ENCODE measurements at regions not wholly inside any gene's neighbourhood (a gene's known extent, or its start where the extent isn't known, plus 50 kb on each side); places are given as distances from the start of the nearest gene placed in this dataset.

GRCh38 chr12:111074965-111075364 is 154.6 kb upstream of the MYL2 start:
- no peak for TF ChIP-seq CTCF (IDR thresholded peaks at IDR 0.05; ENCODE audit: low read depth, low read length)
- Histone ChIP-seq H3K4me3 (ENCODE audit: low read depth, low read length) (no peak overlapping the region), H3K9me3 (ENCODE audit: control insufficient read depth, insufficient read depth, low read length) (no peaks in the 10 kb centered on the region), H3K27ac (ENCODE audit: low read depth, low read length) (no peak overlapping the region), H3K27me3 (ENCODE audit: control insufficient read depth, insufficient read depth, low read length) (peaks cover 10% of the 10 kb centered on the region)
- no peak for DNase-seq (ENCODE audit: low read depth, low spot score)
- ChIA-PET CTCF (no interaction called here), POLR2A (interaction anchor here (0.5 kb wide), 1 partner anchor 16 kb away, joined by 3 read pairs; no protein-coding TSS in a partner anchor)

GRCh38 chr12:111074559-111074958 is 154.2 kb upstream of the MYL2 start:
- POLR2A ChIA-PET = interaction anchor here (0.5 kb wide), 1 partner anchor 16 kb away, joined by 3 read pairs; no protein-coding TSS in a partner anchor
- no peak for DNase-seq (ENCODE audit: low read depth, low spot score)
- peaks cover 10% of the 10 kb centered on the region for H3K27me3 ChIP-seq (ENCODE audit: control insufficient read depth, insufficient read depth, low read length)
- H3K9me3 ChIP-seq (ENCODE audit: control insufficient read depth, insufficient read depth, low read length) = no peaks in the 10 kb centered on the region
- CTCF ChIA-PET = no interaction called here
- H3K27ac ChIP-seq (ENCODE audit: low read depth, low read length) = no peak overlapping the region
- no peak for TF ChIP-seq CTCF (IDR thresholded peaks at IDR 0.05; ENCODE audit: low read depth, low read length)
- H3K4me3 ChIP-seq (ENCODE audit: low read depth, low read length) = no peak overlapping the region

- no peak for TF ChIP-seq CTCF (IDR thresholded peaks at IDR 0.05; ENCODE audit: low read depth, low read length)
- POLR2A ChIA-PET = no interaction called here
- CTCF ChIA-PET = no interaction called here
- DNase-seq (ENCODE audit: low read depth, low spot score) = no peak
- Histone ChIP-seq H3K4me3 (ENCODE audit: low read depth, low read length) (no peak overlapping the region), H3K27me3 (ENCODE audit: control insufficient read depth, insufficient read depth, low read length) (peaks cover 10% of the 10 kb centered on the region), H3K9me3 (ENCODE audit: control insufficient read depth, insufficient read depth, low read length) (no peaks in the 10 kb centered on the region), H3K27ac (ENCODE audit: low read depth, low read length) (no peak overlapping the region)
These were observed 153.0 kb upstream of the MYL2 start for GRCh38 chr12:111073370-111073769.

- H3K27ac ChIP-seq (ENCODE audit: low read depth, low read length) = no peak overlapping the region
- H3K9me3 ChIP-seq (ENCODE audit: control insufficient read depth, insufficient read depth, low read length) = no peaks in the 10 kb centered on the region
- no peak overlapping the region for H3K4me3 ChIP-seq (ENCODE audit: low read depth, low read length)
- no peak for DNase-seq (ENCODE audit: low read depth, low spot score)
- TF ChIP-seq CTCF (IDR thresholded peaks at IDR 0.05; ENCODE audit: low read depth, low read length) = no peak
- CTCF ChIA-PET = no interaction called here
- POLR2A ChIA-PET = no interaction called here
- H3K27me3 ChIP-seq (ENCODE audit: control insufficient read depth, insufficient read depth, low read length) = peaks cover 10% of the 10 kb centered on the region
These were observed 151.9 kb upstream of the MYL2 start for GRCh38 chr12:111072299-111072698.

- Histone ChIP-seq H3K27ac (ENCODE audit: low read depth, low read length) (no peak overlapping the region), H3K27me3 (ENCODE audit: control insufficient read depth, insufficient read depth, low read length) (no peaks in the 10 kb centered on the region), H3K4me3 (ENCODE audit: low read depth, low read length) (no peak overlapping the region), H3K9me3 (ENCODE audit: control insufficient read depth, insufficient read depth, low read length) (no peaks in the 10 kb centered on the region)
- CTCF ChIA-PET = no interaction called here
- POLR2A ChIA-PET = no interaction called here
- no peak for DNase-seq (ENCODE audit: low read depth, low spot score)
- no peak for TF ChIP-seq CTCF (IDR thresholded peaks at IDR 0.05; ENCODE audit: low read depth, low read length)
These were observed 149.5 kb upstream of the MYL2 start for GRCh38 chr12:111069886-111070285.
